ENCODE measurements at regions not wholly inside any gene's neighbourhood (a gene's known extent, or its start where the extent isn't known, plus 50 kb on each side); places are given as distances from the start of the nearest gene placed in this dataset.
"Not testable (repeated sequence)": the region's sequence is repeated elsewhere in the genome, so short reads cannot be mapped to it uniquely, and the experiment has no call there.

DNA sequence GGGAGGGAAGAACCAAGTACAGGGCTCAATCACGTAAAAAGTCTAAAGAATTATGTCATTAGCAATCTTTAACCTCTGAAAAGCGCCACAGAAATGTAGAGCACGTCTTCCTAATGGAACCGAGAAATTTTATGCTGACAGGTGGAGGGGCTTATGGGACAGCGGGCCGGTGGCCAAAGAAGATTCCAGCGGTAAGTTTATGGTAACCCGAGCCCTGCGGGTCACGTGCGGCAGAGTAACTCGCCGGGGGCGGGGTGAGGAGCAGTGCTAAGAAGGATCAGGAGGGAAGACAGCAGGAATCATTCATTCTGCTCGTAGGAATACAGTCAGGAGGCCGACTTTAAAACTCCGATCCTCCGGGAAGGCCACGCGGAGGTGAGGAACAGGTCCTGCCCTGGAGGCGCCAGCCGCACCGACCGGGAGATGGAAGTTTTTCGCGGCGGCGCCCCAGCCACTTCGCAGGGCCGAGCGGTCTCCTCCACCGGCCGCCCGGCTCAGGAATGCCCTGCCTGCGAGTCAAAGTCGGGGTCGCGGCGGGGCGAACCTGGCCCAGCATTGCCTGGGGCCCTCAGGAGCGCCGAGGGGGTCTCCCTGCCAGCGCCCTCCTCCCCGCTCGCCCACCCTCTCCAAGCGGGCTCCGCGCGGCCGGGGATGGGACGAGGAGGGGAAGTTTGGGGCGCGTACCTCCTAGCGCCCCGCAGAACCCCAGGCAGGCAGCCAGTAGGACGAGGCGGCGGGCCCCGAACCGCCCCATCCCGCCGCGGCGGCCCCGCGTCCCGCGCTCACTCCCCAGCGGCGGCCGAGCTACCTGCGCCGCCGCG, 101.8 kb downstream of the ESM1 start:
- DNase-seq = no peak

DNA sequence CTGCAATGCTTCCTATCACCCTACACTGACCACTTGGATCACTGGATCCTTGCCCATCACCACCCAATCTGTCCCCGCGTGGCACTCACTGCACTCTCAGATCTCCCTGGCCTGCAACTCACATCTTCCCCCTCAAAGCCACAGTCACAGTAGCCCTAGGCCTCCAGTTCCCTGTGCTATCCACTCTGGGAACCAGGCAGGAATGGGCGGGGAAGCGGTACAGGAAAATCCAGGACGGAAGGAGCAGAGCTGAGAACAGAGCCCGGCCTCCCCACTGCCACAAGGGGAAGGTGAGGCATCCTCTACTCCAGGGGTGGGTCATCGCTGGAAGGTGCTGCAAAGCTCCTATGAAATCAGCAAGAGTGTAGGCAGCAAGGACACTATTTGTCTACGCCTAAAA, 102.6 kb downstream of the ESM1 start:
- DNase-seq = no peak

DNA sequence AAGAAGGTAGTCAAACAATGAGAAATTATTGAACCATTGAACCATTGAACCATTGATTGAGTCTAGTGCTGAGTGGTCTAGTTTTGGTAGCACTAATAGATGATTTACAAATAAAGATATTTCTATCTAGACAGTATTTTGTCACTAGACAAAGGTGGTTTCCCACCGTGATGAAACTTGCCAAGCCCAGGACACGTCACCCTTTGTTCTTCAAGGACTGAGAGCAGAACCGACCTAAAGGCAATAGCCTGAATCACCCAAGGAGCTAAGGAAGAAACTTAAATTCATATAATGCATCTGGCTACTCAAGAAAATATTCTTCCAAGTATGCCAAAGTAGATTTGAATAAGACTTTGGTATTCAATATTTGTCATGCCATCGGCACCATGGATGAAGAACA, 103.3 kb downstream of the ESM1 start:
- DNase-seq = no peak

DNA sequence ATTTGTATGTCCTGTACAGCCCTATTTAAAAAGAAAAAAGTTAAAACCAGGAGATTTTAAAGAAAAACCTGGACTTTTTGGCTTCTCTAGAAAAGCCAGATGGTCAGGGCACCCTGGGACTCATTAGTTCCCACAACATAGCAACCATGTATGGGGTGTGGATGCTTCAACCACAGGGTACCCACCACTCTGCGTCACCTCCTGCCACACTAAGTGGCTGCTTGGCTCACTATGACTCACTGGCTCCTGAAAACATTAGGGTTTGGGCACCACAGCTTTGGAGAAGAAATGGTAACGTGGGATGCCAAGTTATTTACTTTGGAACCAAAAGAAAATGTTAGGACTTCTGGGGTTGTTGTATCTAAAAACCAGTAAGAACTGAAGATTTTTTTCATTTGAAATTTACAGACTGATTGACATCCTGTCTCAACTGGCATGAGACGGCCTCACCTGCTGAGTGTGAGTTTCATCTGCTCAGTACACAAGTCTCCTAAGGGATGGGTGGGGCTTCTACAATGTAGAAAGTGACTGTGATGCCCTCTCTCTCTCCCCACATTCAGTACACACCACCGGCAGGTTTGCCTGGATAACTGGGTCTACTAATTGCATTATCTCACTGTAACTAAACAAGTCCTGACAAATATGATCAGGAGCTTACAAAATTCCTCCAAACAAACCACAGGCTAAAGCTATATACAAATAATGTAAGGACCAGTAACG, 103.9 kb downstream of the ESM1 start:
- no peak for DNase-seq

DNA sequence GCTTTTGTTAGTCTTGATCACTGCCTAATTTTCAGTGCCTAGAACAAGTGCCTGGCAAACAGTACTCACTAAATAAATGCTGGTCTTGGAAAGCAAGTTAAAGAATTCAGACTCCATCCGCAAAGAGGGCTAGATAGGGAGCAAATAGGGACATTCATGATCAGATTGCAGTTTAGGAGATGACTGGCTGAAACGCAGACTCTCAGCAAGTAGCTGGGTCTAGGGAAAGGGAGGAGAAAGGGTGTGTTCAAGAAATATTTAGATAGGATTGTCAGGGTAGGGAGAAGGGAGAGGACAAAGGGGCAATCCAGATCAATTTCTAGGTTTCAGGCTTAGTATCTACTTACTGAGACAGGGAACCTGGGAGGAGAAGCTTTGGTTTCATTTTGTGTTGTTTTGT, 108.4 kb downstream of the ESM1 start:
- no peak for DNase-seq

DNA sequence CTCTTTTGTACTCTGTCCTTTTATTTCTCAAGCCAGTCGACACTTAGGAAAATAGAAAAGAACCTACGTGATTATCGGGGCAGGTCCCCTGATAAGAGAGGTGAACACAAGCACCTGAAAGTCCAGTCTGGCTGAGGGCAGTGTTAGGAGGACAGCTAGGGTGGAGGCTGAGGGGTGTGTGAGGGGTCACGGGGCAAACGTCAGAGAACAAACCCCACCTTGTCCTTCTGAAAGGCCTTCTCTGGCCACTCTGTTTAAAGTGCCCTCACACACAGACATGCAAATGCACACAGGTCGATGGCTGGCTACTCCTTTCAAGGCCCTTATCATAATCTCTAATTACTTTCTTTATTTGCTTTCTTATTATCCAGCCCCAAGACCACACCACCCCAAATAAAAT, 108.8 kb downstream of the ESM1 start:
- no peak for DNase-seq

DNA sequence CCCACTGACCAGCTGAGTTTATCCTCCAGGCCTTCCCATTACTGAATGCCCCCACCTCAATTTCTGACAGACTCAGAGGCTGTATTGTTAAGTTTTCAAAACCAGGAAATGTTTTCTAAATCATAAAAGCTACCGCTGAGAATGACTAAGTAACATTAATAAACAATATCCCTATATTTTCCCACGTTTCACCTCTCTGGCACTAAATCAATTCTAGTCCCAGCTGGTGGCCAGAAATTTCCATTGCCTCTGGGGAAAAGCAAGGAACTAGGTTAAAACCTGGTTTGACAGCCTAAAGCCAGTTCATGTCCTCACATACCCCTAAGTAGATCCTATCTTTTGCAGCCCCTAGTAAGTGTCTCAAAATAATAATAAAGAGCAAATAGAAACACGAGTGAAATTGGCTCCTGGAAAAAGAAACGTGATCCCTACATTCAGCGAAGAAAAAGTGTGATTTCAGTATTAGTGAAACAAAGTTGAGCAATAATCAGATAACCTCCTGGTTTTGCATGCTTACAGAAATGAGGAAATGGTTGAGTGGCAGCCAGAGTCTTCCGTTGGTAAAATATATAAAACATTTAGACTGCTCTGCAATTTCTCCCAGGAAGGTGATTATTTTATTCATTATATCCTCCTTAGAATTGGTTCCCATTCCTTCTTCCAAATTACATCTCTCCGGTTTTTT, 110.9 kb downstream of the ESM1 start:
- no peak for DNase-seq

DNA sequence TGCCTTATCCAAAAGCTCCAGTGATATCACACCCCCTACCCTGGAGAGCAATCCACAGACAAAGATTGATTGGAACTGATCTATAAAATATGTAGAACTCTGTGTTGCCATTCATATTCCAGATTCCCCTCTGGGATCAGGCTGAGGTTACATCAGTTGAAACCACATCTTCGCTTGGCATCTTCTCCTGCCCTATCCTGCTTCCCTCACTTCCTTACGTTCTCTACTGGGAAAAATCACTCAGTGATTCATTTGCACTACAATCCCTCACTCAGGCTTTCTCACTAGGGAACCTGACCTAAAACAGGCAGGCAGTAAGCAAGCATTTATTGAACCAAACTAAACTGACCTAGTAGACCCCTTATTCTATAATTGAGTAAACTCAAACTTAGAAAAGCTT, 111.7 kb downstream of the ESM1 start:
- DNase-seq = no peak

DNA sequence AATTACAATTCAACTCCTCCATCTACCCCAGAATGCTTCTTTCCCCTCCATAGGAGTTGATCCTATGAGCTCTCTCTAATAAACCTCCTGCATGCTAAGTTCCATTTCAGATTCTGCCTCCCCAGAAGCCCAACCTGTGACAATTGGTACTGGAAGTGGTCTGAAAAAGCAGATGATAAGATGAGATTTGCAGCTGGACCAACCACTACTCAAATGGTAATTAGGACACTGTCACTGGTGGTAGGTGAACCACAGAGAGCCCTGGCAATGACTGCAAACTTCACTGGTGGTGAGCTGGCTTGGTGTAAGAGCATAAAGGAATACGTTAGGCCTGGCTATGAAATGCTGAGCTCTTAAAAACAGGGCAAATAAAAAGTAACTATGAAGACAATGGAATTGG, 112.6 kb downstream of the ESM1 start:
- DNase-seq = no peak

DNA sequence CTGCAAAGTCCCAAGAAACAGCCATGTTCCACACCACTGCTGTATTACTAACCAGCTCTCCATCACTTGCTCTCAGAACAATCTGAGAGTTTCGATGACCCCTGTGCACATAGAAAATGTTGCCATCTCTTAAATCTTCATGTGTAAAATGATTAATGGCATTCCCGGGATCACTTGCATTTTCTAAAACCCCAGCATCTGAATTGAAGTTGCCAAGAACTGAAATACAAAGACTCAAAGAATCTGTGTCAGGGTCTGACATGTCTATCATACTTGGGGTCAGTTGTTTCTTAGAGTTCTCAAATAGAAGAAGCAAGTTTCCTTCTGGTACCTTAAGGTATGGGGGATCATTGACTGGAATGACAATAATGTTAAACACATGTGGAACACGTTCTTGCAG, 115.1 kb downstream of the ESM1 start:
- DNase-seq = no peak

DNA sequence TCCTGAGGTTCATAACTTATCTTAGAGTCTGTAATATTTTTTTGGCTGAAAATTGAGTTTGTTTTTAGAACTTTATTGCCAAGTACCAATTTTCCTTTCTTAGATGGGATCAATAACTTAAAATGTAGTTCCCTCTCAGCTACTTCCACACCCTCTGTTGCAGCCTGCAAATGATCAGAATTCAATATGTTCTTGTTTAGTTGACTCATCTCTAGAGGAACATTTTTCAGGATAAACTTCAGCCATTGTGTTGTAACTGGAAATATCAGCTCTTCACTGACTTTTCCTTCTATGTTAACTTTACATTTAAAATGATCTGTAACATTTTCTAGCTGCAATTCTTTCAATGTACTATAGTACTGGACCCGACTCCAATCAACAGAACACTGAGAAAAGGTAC, 115.7 kb downstream of the ESM1 start:
- DNase-seq = no peak

DNA sequence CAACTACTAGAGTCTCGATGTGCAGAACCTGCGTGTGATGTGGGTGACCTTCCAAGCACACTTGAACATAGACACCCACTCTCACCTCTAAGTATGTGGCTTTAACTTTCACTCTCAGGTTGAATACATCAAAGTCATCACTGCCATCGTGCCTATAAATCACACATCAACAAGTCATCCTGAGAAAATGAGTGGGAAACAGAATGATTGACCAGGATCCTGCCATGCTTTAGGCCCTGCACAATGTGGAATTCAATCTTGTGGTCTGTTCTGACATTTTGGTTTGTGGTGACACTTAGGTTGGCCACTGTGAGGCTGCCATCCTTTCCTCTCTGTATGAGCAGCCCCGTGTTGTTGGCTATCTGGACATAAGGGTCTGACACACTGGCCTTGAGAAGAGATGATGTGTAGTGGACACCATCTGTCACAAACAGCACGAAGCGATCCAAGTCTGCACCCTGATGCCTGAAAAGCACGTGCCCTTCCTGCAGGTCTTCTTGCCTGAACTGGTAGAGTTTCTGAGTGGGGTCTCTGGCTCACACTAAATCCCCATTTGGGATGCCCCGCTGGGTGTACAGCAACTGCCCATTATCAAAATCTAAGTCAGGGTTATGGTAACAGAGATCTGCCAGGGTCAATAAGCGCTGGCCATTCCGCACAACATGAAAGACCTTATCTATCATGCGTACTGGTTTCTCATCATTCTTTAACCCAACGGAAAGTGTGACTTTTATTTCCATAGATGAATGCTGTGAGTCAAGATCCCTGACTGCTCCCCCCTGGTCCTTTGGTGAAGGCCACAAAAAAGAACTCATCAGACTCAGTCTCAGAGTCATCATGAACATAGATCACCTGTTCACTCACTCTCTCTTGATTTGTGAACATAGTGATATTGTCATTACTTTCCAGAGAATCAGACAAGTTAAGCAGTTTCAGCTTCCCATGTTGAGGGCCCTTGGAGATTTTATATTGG, 116.6 kb downstream of the ESM1 start:
- DNase-seq = no peak

DNA sequence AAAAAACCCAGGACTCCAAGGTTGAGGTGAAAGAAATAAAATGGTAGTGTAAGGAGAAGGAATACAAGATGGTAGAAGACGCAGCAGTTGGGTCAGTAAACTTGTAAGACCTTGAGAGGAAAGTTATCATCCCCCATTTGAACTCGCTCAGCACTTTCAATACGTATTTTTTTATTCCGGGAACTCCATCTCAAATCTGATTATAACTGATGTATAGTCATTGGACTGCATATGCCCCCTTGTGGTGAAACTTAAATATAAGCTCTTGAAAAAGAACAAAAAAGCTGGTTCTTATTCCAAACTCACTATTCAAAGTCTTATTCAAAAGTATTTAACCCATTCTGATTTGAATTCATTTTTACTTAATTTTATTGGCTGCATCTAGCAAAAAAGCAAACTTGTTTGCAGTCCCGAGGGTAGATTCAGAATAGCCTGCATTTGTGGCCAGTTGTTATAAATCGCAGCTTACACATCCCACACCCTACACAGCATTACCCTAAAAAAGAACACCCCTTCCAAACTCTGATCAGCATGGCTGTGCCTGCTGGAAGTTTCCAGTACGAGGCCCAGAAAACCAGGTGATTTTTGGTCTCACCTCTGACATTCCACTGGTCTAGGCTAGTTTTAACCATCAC, 118.0 kb downstream of the ESM1 start:
- DNase-seq = no peak

DNA sequence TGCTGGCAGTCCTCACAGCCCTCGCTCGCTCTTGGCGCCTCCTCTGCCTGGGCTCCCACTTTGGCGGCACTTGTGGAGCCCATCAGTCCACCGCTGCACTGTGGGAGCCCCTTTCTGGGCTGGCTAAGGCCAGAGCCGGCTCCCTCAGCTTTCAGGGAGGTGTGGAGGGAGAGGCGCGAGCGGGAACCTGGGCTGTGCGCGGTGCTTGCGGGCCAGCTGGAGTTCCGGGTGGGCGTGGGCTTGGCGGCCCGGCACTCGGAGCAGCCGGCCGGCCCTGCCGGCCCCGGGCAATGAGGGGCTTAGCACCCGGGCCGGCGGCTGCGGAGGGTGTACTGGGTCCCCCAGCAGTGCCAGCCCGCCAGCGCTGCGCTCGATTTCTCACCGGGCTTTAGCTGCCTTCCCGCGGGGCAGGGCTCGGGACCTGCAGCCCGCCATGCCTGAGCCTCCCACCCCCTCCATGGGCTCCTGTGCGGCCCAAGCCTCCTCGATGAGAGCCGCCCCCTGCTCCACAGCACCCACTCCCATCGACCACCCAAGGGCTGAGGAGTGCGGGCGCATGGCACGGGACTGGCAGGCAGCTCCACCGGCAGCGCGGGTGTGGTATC, 120.4 kb downstream of the ESM1 start:
- not testable (repeated sequence) for DNase-seq

DNA sequence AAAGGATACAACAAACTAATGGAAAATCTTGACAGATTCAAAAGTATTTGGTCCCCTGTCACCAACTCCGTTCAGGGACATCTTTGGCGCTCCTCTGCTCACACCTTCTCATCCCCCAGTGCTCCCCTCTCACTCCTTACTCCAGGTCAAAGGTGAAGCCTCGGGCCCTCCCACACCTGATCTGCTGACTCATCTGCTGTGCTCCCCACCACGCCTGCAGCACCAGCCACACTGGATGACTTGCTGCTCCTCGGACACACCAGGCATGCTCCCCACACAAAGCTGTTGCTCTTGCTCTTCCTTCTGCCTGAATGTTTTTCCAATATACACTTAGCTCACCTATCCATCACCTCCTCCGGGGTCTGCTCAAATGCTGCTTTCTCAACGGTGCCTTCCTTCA, 123.4 kb downstream of the ESM1 start:
- no peak for DNase-seq

DNA sequence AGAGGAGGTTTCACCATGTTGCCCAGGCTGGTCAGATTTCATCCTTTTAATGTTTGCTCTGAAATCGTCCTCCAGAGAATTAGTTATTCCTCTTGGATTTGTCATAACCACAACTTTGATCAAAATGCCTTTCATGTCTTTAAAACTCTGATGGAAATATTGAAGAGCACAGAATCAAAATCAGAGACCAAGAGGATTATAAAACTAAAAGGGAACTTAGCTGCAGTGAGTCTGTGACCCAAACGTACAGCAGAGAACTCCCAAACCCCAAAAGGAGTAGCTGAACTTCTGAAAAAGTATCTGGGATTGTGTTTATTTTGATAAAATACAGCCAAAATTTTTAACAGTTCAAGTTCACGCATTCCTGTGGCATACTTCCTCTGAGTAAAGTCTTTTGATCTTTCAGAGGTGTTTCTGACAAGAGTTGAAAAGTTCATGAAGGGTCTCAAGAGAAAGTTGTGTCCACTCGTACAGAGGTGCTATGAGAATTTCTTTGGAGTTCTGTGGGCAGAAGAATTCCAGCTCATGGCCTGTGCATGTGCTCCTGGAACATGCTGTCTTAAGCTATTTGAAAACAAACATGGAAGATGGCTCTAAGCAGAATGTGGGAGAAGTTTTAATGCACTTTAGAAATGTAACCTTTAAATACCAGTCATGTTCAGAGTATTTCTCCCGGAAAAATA, 124.0 kb downstream of the ESM1 start:
- DNase-seq = no peak

DNA sequence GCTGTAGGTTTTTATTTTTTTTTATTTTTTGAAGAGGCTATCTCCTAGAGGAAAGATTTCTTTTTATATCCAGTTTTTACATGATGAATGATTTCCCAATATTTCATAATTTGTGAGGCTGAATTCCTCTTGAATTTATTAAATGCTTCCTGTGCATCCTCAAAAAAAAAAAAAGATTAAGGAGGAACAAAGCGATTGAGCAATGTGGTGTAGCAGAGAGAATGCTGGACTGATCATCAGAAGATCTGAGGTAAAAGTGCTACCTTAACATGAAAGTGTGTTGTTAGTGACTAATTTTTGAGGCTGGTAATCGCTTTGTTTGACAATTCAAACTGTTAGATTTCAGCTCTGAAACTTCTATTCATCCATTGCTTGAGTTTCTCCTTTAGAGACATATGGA, 125.1 kb downstream of the ESM1 start:
- DNase-seq = no peak

DNA sequence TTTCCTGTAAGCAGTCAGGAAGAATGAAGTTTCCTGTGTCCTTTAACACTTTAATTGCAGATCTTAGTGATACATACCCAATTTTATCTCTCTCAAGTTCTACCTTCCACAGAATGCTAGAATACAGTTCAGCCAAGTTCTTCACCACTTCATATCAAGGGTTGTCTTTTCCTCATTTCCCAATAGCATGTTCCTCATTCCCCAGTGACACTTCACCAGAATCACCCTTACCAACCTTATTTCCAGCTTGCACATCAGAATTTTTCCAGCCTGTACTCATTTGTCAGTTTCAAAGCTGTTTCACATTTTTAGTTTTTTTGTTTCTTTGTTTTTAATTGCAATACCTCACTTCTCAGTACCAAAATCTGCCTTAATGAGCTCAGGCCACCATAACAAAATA, 126.1 kb downstream of the ESM1 start:
- no peak for DNase-seq

DNA sequence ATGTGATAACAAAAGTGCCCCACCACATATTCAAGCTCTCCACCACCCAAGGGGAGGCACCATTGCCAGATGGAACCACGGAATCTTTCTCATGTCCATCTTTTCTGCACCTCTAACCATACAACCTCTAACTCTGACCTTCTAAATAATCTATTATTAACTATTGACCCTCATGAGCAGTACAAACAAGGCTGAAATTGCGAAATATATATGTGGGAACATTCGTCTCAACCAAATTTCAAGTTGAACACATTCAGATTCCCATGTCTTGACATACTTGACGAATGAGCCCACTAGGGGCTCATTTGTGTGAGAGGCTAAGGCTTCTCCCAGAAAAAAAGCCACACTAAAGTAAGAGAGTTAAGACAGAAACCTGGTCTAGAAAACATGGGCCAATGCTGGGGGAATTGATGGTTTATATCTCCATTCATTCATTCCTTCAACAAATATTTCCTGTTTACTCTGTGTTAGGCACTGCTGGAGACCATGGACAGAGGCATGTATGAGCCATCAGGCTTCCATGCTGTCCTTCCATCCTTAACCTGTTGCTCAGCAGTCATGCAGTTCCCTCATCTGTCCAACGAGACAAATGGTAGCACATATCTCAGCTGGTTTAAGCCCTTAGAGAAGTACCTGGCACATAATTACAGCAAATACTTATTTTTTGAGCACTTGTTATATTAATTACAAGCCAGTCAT, 130.4 kb downstream of the ESM1 start:
- no peak for DNase-seq

DNA sequence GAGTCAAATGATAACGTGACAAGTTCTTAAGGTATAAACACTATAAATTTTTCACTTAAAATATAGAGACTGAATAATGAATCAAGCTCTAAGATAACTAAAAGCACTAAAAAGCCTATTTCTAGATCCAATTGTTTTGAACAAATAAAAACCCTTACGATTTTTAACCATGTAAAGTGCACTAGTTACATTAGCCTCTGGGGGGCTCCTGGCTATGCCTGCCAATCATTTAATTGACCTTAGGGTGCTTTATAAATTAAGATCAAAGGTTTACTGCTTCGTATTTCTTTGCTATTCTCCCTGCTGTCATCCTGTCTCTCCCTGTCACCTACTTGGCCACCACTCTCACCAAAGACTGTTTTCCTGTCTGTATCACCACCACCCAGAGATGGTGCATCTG, 133.4 kb downstream of the ESM1 start:
- DNase-seq = no peak

DNA sequence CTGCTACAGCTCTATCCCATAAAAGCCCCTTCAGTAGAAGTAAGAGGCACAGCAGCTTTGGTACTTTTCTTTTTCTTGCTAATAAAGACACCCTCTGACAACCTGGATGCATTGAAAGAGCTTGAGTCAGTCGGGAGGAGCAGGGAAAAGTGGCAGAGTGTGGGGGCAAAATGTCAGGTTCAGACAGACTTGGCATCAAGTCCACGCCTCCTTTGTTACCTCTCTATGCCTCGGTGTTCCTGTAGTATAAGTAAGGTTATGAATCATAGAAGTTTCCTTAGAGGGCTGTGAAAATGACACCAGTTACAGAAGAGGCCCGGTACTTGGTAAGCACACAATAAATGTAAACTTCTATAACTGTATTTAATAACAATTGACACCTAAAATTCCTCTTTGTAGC, 133.9 kb downstream of the ESM1 start:
- DNase-seq = no peak

Measured in T-helper 9 cell (primary cell).